DND-41 (cell line): ENCODE measurements at regions not wholly inside any gene's neighbourhood (a gene's known extent, or its start where the extent isn't known, plus 50 kb on each side); places are given as distances from the start of the nearest gene placed in this dataset.

Experiments used
- ATAC-seq: fragments of 200-7000 bp; cut with Tn5 transposase; 3 replicates; pipeline ENCODE4 v1.9.1; 2021; ENCODE audit warnings: low read depth; ENCODE audit not compliant: insufficient read depth
- DNase-seq: peaks from one replicate; pipeline ENCODE4 v3.0.0-alpha.2; 2020
- H2AFZ ChIP-seq: 2 replicates; pipeline ENCODE4 v1.6.0; 2012; ENCODE audit warnings: low read depth, low read length
- H3K27ac ChIP-seq: 2 replicates; pipeline ENCODE4 v1.5.1; 2012; ENCODE audit warnings: low read length, inconsistent platforms
- H3K27me3 ChIP-seq: fragments of 200-600 bp; sonication (generic); 2 replicates; pipeline ENCODE4 v1.6.0; 2012; ENCODE audit warnings: low read length, mild to moderate bottlenecking, inconsistent platforms; ENCODE audit not compliant: insufficient read depth, poor library complexity
- H3K36me3 ChIP-seq: 2 replicates; pipeline ENCODE4 v1.5.1; 2012; ENCODE audit warnings: low read length, inconsistent platforms; ENCODE audit not compliant: insufficient read depth
- H3K4me1 ChIP-seq: 2 replicates; pipeline ENCODE4 v1.5.1; 2012; ENCODE audit warnings: mild to moderate bottlenecking, low read length; ENCODE audit not compliant: insufficient read depth
- H3K4me2 ChIP-seq: 2 replicates; pipeline ENCODE4 v1.6.0; 2012; ENCODE audit warnings: mild to moderate bottlenecking, moderate library complexity, low read length, inconsistent platforms; ENCODE audit not compliant: insufficient read depth
- H3K4me3 ChIP-seq, 2 experiments: fragments of 200-600 bp in 1 of 2; shearing (Covaris generic) in 1 of 2; 2 replicates each; pipeline ENCODE4 v1.5.1; 2012 to 2016; ENCODE audit warnings: inconsistent platforms in 2 of 2, low read length in 2 of 2, mild to moderate bottlenecking in 2 of 2, low read depth in 1 of 2, moderate library complexity in 1 of 2
- H3K79me2 ChIP-seq: 2 replicates; pipeline ENCODE4 v1.6.0; 2012; ENCODE audit warnings: low read length, inconsistent platforms; ENCODE audit not compliant: insufficient read depth
- H3K9ac ChIP-seq: 2 replicates; pipeline ENCODE4 v1.6.0; 2012; ENCODE audit warnings: low read depth, mild to moderate bottlenecking, inconsistent platforms, low read length, moderate library complexity
- H3K9me3 ChIP-seq: 2 replicates; pipeline ENCODE4 v1.5.1; 2012; ENCODE audit warnings: low read length, moderate library complexity, mild to moderate bottlenecking, inconsistent platforms; ENCODE audit not compliant: insufficient read depth, severe bottlenecking
- H4K20me1 ChIP-seq: 2 replicates; pipeline ENCODE4 v1.6.0; 2012; ENCODE audit warnings: low read length; ENCODE audit not compliant: insufficient read depth
- CTCF ChIP-seq: IDR thresholded peaks from 2 replicates; pipeline ENCODE4 v1.5.1; 2012; ENCODE audit warnings: borderline replicate concordance, low read length, moderate library complexity, mild to moderate bottlenecking; ENCODE audit not compliant: poor library complexity, severe bottlenecking; ENCODE audit errors: extremely low read depth
- EZH2 ChIP-seq: IDR thresholded peaks from 3 replicates; pipeline ENCODE4 v1.6.1; 2012; ENCODE audit warnings: borderline replicate concordance, low read depth, mild to moderate bottlenecking, moderate library complexity, low read length, inconsistent platforms; ENCODE audit not compliant: severe bottlenecking

- DNase-seq: no peak
- no peaks in the 10 kb centered on the region for H3K9me3 ChIP-seq
- no peaks in the 10 kb centered on the region for H4K20me1 ChIP-seq
- TF ChIP-seq CTCF: no peak
- no peak for TF ChIP-seq EZH2
- H2AFZ ChIP-seq: no peak overlapping the region
- H3K9ac ChIP-seq: no peak overlapping the region
- no peaks in the 10 kb centered on the region for H3K27me3 ChIP-seq
- H3K4me2 ChIP-seq: no peak overlapping the region
- H3K79me2 ChIP-seq: no peaks in the 10 kb centered on the region
- H3K36me3 ChIP-seq: no peaks in the 10 kb centered on the region
- no peak for ATAC-seq
- H3K4me3 ChIP-seq: no peak overlapping the region
- H3K4me1 ChIP-seq: no peaks in the 10 kb centered on the region
- no peak overlapping the region for H3K27ac ChIP-seq
Measured at GRCh38 chr22:34319346-34319745, 399.1 kb upstream of the LARGE1 start.

GRCh38 chr22:34324763-34325162, 404.5 kb upstream of the LARGE1 start:
- Histone ChIP-seq H3K9ac (no peak overlapping the region), H3K4me2 (no peak overlapping the region), H4K20me1 (no peaks in the 10 kb centered on the region), H3K9me3 (no peaks in the 10 kb centered on the region), H3K4me1 (no peaks in the 10 kb centered on the region), H3K27ac (no peak overlapping the region), H3K27me3 (no peaks in the 10 kb centered on the region), H3K36me3 (no peaks in the 10 kb centered on the region), H3K4me3 (no peak overlapping the region), H3K79me2 (no peaks in the 10 kb centered on the region), H2AFZ (no peak overlapping the region)
- no peak for DNase-seq
- no peak for TF ChIP-seq EZH2
- TF ChIP-seq CTCF: no peak
- ATAC-seq: no peak

- TF ChIP-seq CTCF: no peak
- TF ChIP-seq EZH2: no peak
- Histone ChIP-seq H3K27me3 (no peaks in the 10 kb centered on the region), H3K27ac (no peak overlapping the region), H3K9me3 (no peaks in the 10 kb centered on the region), H3K4me2 (no peak overlapping the region), H4K20me1 (no peaks in the 10 kb centered on the region), H3K4me1 (no peaks in the 10 kb centered on the region), H2AFZ (no peak overlapping the region), H3K36me3 (no peaks in the 10 kb centered on the region), H3K9ac (no peak overlapping the region), H3K79me2 (no peaks in the 10 kb centered on the region), H3K4me3 (no peak overlapping the region)
- DNase-seq: no peak
- ATAC-seq: no peak
Measured at GRCh38 chr22:34326901-34327300, 406.6 kb upstream of the LARGE1 start.

- Histone ChIP-seq H3K27me3 (no peaks in the 10 kb centered on the region), H3K79me2 (no peaks in the 10 kb centered on the region), H3K27ac (no peak overlapping the region), H3K4me3 (no peak overlapping the region), H3K9me3 (peaks cover 16% of the 10 kb centered on the region), H4K20me1 (no peaks in the 10 kb centered on the region), H2AFZ (no peak overlapping the region), H3K4me1 (no peaks in the 10 kb centered on the region), H3K4me2 (no peak overlapping the region), H3K36me3 (no peaks in the 10 kb centered on the region), H3K9ac (no peak overlapping the region)
- no peak for DNase-seq
- no peak for TF ChIP-seq CTCF
- no peak for TF ChIP-seq EZH2
- ATAC-seq: no peak
Measured at GRCh38 chr22:34330432-34330831, 410.2 kb upstream of the LARGE1 start.
